Small intestine (tissue), 7 donors: ENCODE measurements at regions not wholly inside any gene's neighbourhood (a gene's known extent, or its start where the extent isn't known, plus 50 kb on each side); places are given as distances from the start of the nearest gene placed in this dataset.

Experiments used
- DNase-seq, 2 donors: peaks; one replicate each; pipeline versions ENCODE4 v3.0.0 to v3.0.0-alpha.2; 2013
- FAIRE-seq: peaks from 2 replicates; lab custom pipeline; 2012; peaks lifted over from hg19 to GRCh38; lab: Jason Lieb, UNC
- H3K27ac ChIP-seq, 3 donors: one replicate each; pipeline ENCODE4 v1.5.1; 2013; ENCODE audit warnings: low read length in 2 of 3, mild to moderate bottlenecking in 2 of 3, control low read depth in 1 of 3, inconsistent platforms in 1 of 3, low read depth in 1 of 3, moderate library complexity in 1 of 3
- H3K27me3 ChIP-seq, 3 donors: one replicate each; pipeline ENCODE4 v1.6.1; 2013; ENCODE audit warnings: low read length in 3 of 3, inconsistent platforms in 1 of 3; ENCODE audit not compliant: control insufficient read depth in 3 of 3, insufficient read depth in 3 of 3
- H3K36me3 ChIP-seq, 3 donors: one replicate each; pipeline ENCODE4 v1.6.1; 2013; ENCODE audit warnings: low read length in 3 of 3, inconsistent platforms in 1 of 3, low read depth in 1 of 3, mild to moderate bottlenecking in 1 of 3, moderate library complexity in 1 of 3; ENCODE audit not compliant: control insufficient read depth in 3 of 3, insufficient read depth in 2 of 3
- H3K4me1 ChIP-seq, 3 donors: one replicate each; pipeline ENCODE4 v1.6.1; 2013; ENCODE audit warnings: low read length in 2 of 3, inconsistent platforms in 1 of 3, low read depth in 1 of 3, mild to moderate bottlenecking in 1 of 3, moderate library complexity in 1 of 3; ENCODE audit not compliant: control insufficient read depth in 3 of 3, insufficient read depth in 2 of 3
- H3K4me3 ChIP-seq, 3 donors: one replicate each; pipeline ENCODE4 v1.5.1; 2013; ENCODE audit warnings: low read length in 3 of 3, control low read depth in 1 of 3, inconsistent platforms in 1 of 3, low read depth in 1 of 3, mild to moderate bottlenecking in 1 of 3, moderate library complexity in 1 of 3
- H3K9me3 ChIP-seq, 2 donors: one replicate each; pipeline ENCODE4 v1.6.1; 2013; ENCODE audit warnings: low read depth in 1 of 2, low read length in 1 of 2; ENCODE audit not compliant: control insufficient read depth in 2 of 2, insufficient read depth in 1 of 2
- WGBS, 3 donors: extraction: QIAGEN DNeasy Blood & Tissue Kit; methylation state at CpG; one replicate each; pipeline ENCODE4 v1.1.7; 2013; 5-methylcytosine and 5-hydroxymethylcytosine counted together
- donor health status: healthy with polysubstance abuse.
- donor health status: control.
- donor health status: control.
- donor health status: Bipolar disorder and iron deficiency.
- donor health status: healthy.

DNA sequence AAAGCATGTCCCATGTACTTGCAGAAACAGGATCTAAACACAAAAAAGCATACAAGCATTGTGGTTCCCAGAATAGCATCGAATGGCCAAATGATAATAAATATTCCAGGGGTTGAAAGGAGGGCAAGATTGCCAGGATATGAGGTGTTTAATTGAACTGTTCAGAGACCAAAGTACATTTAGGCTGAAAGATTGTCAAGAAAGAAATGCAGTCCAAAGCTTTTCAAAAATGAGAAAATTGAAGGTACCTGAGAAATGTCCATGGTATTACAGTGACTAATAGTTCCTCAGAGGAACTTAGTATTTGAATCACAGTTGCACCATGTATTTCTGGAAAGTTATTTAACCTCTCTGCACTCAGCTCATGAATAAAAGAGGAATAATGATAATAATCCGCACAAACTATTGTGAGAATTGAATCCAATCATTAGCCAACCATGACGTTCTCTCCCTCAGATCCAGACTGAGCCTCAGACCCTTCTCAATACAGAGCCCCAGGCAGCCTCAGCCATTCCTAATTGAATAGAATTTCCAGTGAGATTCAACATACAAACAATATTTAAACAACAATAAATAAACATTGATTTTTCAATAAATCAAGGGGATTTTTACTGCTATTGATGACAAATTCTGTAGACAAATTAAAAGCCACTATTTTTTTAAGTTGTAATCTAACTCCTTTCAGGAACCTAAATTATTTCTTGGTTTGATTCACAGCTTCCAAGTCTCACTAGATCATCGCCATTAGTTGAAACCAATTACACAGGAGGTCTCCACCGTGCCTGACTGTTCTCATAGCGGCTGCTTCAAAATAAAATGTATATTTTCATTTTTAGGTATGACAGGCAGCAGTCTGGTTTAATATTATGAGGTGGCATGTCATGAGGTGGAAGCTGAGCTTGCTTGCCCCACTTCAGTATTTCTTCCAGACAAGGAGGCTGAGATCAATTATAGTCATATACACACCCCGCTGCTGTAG is 144.3 kb upstream of the TENT5A start:
- FAIRE-seq (no peak), DNase-seq (no peak)
- Histone ChIP-seq H3K27ac (no peak overlapping the region), H3K4me1 (peaks cover 0 to 3% (median 0%) of the 10 kb centered on the region in 3 donors), H3K4me3 (no peak overlapping the region), H3K36me3 (no peaks in the 10 kb centered on the region), H3K27me3 (no peaks in the 10 kb centered on the region), H3K9me3 (no peaks in the 10 kb centered on the region)
- 78 to 86% (median 81%) methylated on average over 7 of the region's 7 CpGs for WGBS, 3 donors

DNA sequence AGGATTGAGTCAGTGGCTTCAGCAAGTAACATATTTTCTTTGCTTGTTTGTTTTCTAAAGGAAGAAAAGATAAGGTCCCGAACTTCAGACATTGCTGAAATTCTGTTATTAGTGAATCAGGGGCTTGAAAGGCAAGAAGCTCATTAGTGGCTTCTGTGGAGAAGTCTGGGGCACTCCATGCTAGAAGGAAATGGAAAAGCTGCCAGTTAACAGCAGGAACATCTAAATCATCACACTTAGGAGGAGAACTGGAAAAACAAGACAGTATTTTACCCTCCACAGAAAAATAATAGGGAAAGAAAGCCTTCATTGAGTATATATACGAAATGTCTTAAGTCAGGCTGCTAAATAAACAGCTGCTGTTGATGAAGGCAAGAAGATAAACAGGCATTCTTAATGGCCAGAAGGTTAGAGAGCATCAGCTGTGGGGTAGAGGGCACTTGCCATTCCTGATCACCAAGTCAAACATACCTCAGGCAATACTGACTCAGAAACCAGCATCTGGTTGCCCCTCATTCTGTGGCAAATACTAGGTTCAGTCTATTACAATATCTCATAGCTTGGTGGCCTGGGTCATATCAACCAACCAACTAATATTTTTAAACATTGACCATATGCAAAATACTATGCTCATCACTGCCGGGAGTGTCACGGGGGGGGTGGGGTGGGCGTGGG is 143.2 kb upstream of the TENT5A start:
- no peak for DNase-seq
- no peaks in the 10 kb centered on the region for H3K27me3 ChIP-seq
- H3K4me1 ChIP-seq = peaks cover 0 to 3% (median 0%) of the 10 kb centered on the region in 3 donors
- H3K4me3 ChIP-seq = no peak overlapping the region
- no peak for FAIRE-seq
- no peaks in the 10 kb centered on the region for H3K9me3 ChIP-seq
- no peaks in the 10 kb centered on the region for H3K36me3 ChIP-seq
- 54 to 62% (median 61%) methylated on average over 5 of the region's 5 CpGs for WGBS, 3 donors
- H3K27ac ChIP-seq = peak overlapping the region in 1 of 3 donors; percentile 23

DNA sequence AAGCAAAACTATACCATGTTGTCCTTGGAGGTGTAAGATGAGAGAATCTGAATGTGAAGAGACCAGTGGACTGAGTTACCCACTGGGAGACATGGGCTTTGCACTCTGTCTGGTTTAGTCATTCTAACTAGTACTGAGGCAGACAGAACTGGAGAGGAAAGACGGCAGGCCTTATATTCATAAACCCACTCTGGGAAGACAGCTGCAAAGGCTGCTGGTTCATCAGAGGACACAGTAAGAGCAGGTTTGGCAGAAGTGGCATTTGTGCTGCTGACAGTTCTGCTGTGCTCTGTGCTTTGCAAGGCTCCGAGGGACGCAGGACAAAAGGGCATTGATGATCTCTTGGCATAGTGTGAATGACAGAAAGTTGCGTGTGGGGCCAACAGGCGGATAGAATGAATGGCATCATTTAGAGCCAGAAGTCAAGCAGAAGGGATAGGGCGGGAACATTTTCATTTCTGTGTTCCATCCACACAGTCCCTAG is 142.3 kb upstream of the TENT5A start:
- Histone ChIP-seq H3K4me1 (peaks cover 0 to 3% (median 0%) of the 10 kb centered on the region in 3 donors), H3K4me3 (no peak overlapping the region), H3K27ac (peak overlapping the region in 1 of 3 donors; percentile 27), H3K9me3 (no peaks in the 10 kb centered on the region), H3K36me3 (no peaks in the 10 kb centered on the region), H3K27me3 (no peaks in the 10 kb centered on the region)
- DNase-seq (no peak), FAIRE-seq (no peak)
- 40 to 59% (median 51%) methylated on average over 6 of the region's 6 CpGs for WGBS, 3 donors

DNA sequence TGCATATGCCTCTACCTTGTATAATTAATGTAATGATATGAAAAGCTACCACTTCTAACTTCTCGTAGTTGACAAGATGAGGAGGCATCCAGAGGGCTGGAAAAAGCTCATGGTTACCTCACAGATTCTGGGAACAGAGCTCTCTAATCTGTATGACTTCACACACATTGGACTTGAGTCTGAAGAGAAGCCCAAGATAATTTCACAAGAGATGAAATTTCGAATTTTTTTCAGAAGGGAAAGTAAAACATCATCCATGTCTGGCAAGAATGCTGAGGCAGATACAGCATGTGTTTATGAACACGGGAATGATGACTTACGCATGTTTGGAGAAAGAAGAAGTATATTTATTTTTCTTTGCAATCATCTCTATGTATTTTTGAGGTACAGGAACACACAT is 141.8 kb upstream of the TENT5A start:
- Histone ChIP-seq H3K4me3 (no peak overlapping the region), H3K27me3 (no peaks in the 10 kb centered on the region), H3K27ac (no peak overlapping the region), H3K9me3 (no peaks in the 10 kb centered on the region), H3K4me1 (peaks cover 0 to 3% (median 0%) of the 10 kb centered on the region in 3 donors), H3K36me3 (no peaks in the 10 kb centered on the region)
- no peak for DNase-seq
- FAIRE-seq = no peak
- WGBS, 3 donors = 55 to 72% (median 60%) methylated on average over 4 of the region's 4 CpGs

DNA sequence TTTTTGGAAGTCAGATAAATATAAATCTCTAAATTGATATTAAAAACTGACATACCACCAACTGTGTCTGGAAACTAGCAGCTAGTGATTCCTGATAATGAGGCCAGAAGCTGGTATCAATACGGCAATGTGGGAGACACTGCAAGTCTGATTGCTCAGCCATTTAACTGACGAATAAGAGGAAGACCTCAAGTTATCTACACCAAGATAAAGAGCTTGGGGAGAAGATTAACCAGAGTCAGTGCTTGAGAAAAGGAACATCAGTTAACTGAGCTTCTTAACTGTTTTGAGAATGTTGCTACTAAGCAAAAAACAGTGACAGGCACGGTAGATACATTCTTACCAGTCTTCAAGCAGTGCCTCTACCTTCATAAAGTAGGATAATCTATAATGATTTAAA is 140.4 kb upstream of the TENT5A start:
- Histone ChIP-seq H3K4me3 (no peak overlapping the region), H3K27me3 (no peaks in the 10 kb centered on the region), H3K4me1 (peaks cover 0 to 3% (median 0%) of the 10 kb centered on the region in 3 donors), H3K36me3 (no peaks in the 10 kb centered on the region), H3K9me3 (no peaks in the 10 kb centered on the region), H3K27ac (no peak overlapping the region)
- no peak for FAIRE-seq
- DNase-seq = no peak
- WGBS, 3 donors = 78 to 88% (median 80%) methylated on average over 3 of the region's 3 CpGs

DNA sequence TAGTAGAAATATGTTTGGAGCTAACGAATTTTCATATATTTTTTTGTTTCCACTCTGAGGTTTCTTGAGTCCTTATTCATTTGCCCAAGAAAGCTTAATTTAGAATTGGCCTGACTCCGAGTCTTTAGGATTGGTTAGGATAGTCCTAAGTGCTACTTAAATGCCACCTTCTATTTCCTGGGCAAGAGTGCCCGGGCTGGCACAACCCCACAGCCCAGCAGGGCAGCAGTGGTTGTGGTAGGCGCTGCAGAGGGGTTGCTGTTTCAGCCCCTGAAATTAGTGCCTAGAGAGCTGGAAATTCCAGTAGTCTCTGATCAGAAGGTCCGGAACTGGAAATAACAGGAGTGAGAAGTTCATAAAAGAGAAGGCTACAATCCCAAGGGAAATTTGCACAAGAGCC is 139.4 kb upstream of the TENT5A start:
- Histone ChIP-seq H3K4me1 (no peaks in the 10 kb centered on the region), H3K27me3 (no peaks in the 10 kb centered on the region), H3K9me3 (no peaks in the 10 kb centered on the region), H3K4me3 (no peak overlapping the region), H3K36me3 (no peaks in the 10 kb centered on the region), H3K27ac (no peak overlapping the region)
- DNase-seq (no peak), FAIRE-seq (no peak)
- WGBS, 3 donors = 76 to 95% (median 82%) methylated on average over 5 of the region's 5 CpGs

- Histone ChIP-seq H3K36me3 (no peaks in the 10 kb centered on the region), H3K9me3 (no peaks in the 10 kb centered on the region), H3K27me3 (no peaks in the 10 kb centered on the region), H3K4me3 (no peak overlapping the region), H3K27ac (no peak overlapping the region), H3K4me1 (no peaks in the 10 kb centered on the region)
- WGBS, 3 donors = 78 to 86% (median 83%) methylated on average over 2 of the region's 2 CpGs
- DNase-seq (no peak), FAIRE-seq (no peak)
Observed at GRCh38 chr6:81890846-81891245, 138.4 kb upstream of the TENT5A start.

DNA sequence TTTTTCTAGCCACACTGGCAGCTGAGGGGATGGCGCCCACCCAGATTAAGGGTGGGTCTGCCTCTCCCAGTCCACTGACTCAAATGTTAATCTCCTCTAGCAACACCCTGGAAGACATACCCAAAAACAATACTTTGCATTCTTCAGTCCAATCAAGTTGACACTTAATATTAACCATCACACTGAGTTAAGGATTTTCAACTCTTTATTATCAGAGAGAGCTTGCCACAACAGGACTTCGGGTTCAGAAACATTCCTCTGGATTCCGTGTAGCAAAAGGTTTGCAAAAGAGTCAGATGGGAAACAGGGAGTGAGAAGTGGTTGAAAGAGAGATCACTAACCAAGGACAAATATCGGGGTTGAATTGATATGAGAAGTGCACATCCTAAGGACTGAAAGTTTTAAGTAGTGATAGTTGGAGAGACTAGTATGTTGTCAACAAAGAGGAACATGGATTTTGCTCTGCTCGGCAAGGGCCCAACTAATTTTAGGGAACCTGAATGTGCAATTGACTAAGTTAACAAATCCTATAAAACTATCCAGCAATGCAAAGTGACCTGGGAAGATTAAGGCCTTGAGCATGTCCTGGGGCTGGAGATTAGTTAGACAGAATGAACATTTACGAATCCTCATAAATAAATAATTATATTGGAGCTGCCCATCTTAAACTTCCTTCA is 137.0 kb upstream of the TENT5A start:
- DNase-seq = no peak
- H3K4me3 ChIP-seq = no peak overlapping the region
- H3K4me1 ChIP-seq = no peaks in the 10 kb centered on the region
- H3K9me3 ChIP-seq = peaks cover 0 to 2% of the 10 kb centered on the region in 2 donors
- H3K36me3 ChIP-seq = no peaks in the 10 kb centered on the region
- H3K27me3 ChIP-seq = no peaks in the 10 kb centered on the region
- WGBS, 3 donors = 82 to 85% (median 85%) methylated on average over 6 of the region's 6 CpGs
- H3K27ac ChIP-seq = no peak overlapping the region
- FAIRE-seq = no peak
